HG03060 (cell line): ENCODE measurements at regions not wholly inside any gene's neighbourhood (a gene's known extent, or its start where the extent isn't known, plus 50 kb on each side); places are given as distances from the start of the nearest gene placed in this dataset.
A peak's percentile ranks its signal among the peaks of the same experiment; 100 is the strongest.

Experiments
- ATAC-seq: cut with Tn5 transposase; IDR thresholded peaks from one replicate; pipeline ENCODE4 v1.9.1; 2021; ENCODE audit warnings: low read depth, moderate number of reproducible peaks; ENCODE audit not compliant: unreplicated experiment

DNA sequence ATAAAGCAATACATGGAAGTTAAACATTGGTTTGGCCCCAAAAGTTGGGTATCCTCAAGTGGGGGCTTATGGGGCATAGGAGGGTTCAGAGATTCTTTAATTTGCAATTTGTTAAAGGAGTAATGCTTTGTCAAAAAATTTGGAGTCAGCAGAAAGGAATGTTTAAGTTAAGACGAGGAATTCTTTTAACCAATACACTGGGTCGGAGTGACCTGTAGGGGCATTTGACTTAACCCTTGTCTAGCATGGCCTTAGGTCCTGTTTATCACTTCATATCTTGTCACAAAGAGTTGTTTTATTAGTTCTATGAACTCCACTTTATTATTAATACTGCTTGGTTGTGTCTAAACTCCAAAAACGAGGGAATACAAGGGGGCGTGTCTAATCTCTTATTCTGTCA is 656.1 kb upstream of the RORB start:
- no peak for ATAC-seq

DNA sequence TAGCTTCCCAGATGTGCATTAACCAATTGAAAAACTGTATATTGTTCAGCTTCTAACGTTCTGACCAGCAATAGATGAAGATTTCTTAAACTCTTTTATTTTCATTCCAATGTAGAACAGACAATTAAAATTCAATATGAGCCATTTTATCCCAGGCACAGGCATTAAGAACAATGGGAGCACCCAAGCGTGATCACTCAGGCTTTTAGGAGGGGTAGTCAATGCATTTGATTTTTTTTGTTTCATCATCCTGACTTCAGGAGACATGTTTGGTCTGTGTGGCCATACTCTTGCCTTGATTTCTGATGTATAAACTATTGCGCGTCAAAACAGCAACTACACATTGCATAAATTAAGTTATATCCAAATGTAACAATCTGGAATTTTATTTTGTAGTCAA is 653.0 kb upstream of the RORB start:
- ATAC-seq, result no peak

DNA sequence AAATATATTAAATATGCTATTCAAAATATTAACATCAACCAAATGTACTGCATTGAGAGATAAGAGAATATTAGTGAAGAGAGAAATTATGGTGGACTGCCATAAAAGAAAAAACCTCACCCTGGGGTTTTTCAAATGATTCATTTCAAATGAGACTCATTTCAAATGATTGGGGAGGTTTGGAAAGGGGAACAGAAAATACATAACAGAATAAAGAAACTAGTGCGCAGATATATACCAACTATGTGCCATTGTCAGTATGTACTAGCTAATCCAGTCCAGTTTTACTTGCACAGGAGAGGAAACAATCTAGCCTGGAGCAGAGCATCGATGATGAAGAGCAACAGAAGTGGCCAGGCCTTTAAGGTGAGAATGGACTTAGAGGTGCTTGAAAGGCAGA is 651.6 kb upstream of the RORB start:
- peak; percentile 68 for ATAC-seq

DNA sequence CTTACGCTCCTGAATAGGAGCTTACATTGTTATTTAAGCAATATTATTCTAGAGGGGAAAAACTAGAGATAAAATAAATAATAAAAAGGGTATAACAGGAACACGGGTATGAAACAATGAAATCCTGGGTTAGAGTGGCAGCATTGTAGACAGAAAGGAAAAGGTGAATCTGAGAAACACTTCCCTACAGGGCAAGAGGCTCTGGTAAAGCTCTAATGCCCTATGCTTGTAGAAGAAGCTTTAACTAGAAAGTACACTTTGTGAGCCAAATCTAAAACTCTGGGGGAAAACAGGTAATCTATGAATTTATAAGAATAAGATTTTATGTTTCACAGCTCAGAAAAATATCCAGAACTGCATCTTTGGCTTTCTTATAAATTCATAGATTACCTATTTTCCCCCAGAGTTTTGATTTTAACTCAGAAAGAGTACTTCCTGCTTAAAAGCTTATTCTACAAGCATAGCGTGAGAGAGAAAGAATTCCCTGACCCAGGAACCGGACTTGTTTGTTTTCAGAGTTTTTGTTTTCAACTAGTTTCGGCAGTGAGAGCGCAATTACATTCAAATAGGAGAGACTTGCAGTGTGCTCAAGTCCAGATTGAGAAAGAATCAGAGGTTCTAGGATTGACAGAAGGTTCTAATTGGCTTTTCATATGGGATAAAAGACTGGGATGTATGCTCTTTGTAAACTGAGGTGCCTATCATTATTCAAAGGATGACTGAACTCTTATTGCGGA is 651.0 kb upstream of the RORB start:
- no peak for ATAC-seq

DNA sequence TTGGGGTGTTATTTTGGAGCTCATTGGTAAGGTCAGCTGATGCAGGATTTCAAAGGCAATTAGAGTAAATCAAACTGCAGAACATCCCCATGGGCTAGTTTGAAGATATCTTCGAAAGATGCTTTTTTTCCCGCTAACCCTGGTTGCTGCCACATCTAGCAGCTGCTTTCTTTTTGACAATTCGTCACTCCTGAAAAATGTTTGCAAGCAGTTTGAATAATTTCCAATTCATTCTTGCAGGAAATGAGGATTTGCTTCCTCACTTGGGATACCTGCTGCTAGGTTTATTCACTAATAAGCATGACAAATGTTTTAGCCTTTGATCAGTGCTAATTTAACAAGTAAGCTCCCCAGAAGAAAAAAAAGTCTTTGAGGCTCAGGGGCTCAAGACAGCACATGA is 649.6 kb upstream of the RORB start:
- ATAC-seq, result no peak

DNA sequence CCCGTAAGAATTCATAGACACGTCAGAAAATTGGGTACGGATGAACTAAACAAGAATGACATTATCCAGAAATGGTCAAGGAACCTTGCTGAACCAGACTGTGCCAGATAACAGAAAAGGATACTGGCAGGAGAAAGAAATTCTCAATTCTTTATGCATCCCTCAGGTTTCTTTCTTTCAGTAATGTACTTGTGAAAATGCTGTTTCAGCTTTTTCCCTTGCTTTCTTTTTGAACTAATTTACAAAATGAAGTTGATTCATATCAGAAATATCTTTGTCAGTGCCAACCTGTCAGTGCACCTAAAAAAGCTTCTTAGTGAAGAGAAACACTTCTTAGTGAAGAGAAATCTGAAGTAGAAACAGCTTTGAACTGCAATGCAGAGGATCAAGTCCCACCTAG is 643.6 kb upstream of the RORB start:
- no peak for ATAC-seq

DNA sequence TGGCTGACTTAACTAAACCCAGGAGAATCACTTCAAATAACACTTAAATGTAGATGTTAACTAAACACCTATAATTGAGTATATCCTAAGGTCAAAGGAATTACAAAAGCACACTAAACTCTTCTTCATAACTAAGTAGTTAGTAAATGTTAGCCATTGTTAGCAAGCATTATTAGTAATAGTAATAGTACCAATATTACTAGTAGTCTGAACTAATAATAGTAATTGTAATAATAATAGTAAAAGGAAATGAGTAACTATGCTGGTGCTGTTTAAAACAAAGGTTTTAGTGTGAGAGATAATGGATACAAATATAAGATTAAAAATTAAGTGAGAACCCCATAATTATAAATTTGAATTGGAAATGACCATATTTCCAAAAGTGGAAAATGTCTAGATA is 641.9 kb upstream of the RORB start:
- ATAC-seq, result no peak

DNA sequence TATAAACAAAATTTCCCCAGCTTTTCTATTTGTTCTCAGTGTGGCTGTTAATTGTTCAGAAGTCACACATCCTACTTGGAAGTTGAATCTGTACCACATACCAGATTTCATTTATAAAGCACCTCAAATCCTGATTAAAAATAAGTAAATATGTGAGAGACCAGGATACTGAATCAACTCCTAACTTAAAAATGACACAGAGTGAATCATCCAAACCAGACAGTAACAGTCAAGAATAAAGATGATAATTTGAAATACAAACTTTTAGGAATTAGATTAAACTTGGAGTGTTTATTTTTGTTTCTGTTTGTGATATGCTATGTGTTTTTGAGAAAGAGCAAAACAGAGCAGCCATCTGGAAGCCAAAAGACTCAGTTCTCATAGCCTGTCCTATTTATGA is 633.2 kb upstream of the RORB start:
- ATAC-seq, result no peak

DNA sequence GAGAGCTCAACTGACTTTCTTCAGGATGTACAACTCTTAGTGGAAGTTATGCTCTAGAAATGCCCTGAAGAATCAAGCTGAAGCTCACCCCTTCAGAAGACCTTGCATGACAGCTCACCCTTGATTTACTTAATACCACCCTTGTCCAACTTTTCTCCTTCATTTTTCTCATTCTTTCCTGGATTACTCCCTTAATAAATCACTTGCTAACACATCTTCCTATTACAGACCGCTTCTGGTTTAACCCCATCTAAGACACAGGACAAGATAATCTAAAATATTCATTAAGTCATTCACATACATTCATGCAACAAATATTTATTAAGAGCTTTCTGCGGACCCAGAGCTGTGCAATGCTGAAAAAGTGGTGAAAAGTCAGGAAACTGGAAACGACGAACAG is 630.7 kb upstream of the RORB start:
- ATAC-seq, result no peak

DNA sequence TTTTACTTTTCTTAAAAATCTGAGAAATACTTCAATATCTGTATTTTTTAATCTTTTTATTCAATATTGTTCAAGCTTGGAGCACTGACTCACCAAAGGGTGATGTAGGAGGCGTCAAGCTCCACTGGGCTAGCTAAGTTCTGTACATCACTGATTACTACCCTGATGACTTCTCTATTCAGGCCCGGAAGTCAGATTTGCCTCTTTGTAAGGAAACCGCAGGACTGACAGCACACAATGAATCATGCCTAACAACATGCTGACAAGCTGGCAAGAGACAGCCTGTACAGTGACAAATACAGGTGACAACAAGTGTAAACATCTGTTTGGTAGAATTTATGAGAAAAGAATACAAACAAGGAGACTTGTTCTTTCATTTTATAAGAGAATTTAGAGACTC is 627.9 kb upstream of the RORB start:
- peak; percentile 100 for ATAC-seq

DNA sequence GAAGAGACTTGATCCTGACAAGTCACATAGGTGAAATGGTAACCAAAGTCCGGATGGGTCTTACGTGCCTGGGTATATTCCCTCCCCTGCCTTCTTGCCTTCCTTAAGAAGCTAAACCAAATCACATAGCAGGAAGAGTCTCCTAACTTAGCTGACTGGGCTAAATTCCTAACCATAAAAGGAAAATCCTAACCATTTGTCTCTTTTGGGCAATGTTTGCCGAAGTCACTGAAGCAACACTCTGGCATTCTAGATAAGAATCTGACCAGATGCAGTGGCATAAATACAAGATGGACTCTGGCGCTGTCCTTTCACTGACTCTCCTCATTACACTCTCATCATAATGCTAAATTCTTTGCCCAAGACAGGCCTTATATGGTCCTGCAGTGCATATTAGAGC is 625.5 kb upstream of the RORB start:
- ATAC-seq, result no peak

DNA sequence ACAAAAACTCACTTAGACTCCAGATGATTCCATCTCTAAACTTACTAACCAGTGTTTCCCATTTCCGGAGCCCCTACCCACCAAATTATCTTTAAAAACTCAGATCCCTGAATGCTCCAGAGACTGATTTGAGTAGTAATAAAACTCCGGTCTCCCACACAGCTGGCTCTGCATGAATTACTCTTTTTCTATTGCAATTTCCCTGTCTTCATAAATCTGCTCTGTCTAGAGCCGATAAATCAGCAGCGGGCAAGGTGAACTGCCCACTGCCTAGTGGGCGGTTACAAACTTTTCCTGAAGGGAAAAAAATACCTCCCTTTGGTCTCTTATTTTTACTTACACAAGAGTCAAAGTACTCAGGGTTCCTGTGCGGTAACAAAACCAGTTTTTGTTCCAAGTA is 624.4 kb upstream of the RORB start:
- no peak for ATAC-seq

DNA sequence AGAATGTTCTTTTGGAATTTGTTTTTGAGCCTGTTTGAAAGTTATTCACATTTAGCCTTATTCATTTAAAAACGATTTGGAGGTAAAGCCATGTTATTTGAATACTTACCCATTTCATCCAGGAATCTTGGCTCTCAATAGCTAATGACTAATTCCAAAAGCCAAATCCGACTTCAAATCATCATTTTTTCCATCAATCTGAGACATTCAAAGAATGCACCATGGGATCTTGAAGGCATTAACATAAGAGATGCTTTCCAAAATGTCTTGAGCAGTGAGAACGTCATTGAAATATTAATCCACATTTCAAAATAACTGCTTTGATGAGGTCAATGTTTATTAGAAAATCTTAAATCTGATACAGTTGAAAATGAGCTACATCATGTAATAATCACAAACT is 617.0 kb upstream of the RORB start:
- ATAC-seq, result no peak

DNA sequence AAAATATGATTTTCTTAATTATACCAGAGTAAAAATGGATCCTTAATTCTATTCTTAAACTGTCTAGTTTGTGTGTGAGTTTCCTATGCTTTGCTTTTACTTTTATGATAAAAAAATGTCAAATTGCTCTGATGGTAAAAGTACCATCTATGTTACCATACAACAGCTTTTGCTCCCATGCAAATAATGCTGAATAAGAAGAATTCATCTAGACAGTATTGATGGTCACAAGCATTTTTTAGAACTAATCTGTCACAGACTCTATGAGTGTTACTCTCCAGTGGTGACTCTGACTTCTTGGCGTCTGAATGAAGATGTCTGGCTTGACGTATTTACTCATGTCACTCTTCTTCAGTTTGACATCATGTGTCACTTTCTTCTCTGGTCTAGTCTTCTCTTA is 608.1 kb upstream of the RORB start:
- ATAC-seq, result no peak

DNA sequence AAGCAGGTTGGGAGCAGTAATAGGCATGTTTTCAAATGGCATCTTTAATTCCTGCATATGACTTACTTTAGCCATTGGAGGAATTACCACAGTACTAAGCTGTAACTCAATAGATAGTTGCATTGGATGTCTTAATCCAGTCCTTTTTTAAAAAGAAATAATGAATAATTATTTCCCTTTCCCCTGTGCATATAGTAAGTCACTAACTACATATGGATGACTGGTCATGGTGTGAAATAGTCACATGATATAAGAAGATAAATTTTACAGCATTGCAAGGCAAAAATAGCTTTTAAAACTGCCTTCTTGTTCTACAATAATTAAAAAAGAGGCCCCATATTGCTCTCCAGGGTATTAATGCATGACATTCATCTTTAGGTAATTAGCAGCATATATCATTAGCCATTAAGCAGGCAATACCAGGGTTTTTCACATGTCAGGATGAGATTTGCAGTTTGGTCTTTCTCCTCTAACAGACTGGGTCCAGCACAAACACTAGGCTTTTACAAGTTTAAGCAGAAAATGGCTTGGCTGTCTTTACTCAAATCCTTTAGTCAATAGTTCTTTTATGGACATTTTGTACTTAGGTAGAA is 606.4 kb upstream of the RORB start:
- ATAC-seq, result no peak

DNA sequence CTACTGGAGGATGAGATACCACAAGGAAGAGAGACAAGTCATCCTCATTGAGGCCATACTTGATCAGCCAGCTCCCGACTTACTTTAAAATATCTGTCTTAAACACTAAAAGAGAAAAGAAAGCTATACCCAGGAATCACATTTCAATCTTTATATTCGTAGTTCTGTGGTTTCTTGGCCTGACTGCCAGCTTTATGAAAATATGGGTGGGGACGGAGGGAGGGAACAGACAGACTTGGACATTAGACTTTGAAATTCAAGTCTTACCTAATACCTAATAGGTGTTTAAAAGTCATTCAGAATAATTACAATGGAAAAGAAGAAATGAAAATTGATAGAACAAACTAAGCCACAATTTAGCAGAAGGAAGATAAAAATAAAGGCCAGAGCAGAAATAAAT is 604.8 kb upstream of the RORB start:
- ATAC-seq, result no peak

DNA sequence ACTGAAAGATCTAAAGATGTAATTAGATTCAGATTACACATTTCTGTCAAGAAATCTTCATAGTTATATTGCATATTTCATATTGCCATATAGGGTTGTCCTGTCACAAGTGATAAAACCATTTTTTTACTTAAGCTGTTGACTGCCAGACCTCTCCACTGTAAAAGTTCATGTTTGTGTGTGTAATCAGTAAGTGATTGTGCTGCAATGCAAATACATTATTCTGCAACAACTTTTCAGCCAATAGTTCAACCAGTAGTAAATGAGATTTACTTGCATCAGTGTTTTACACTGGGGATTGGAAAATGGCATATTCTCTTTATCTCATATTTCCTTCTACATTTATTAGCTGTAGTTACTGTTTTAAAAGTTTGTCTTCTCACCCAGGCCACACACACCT is 603.9 kb upstream of the RORB start:
- ATAC-seq, result no peak

DNA sequence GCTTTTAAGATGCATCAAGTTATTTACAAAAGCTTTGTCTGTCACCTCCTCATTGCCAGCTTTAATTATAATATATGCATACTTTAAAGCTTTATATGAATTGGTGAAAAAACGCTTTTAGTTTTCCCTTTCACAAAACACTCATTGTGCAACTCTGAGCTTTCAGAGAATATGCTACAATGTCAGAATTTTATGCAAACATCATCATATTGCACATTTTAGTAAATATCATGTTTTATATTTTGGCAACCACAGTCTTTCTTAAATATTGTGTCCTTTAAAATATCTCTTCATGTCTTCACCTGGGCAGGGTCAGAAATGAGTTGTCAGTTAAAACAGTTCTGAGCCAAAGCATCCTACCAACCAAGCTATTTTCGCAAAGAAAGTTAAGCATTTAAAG is 601.1 kb upstream of the RORB start:
- no peak for ATAC-seq

DNA sequence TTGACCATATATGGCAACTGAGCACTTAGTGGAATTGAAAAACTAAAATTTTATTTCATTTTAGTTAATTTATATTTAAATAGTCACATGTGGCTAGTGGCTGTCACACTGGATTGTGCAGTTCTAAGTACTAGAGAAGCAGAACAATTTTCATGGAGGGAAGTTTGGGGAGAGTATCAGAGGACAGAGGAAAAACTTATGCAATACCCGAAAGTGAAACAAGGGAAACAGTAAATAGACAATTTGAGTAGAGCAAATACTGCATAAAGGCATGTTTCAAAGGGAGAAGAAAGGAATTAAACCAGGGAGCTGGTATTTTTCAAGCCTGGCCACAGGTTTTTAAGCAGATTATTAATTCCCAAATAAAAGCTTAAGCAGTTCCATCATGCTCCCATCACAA is 590.5 kb upstream of the RORB start:
- ATAC-seq, result no peak

DNA sequence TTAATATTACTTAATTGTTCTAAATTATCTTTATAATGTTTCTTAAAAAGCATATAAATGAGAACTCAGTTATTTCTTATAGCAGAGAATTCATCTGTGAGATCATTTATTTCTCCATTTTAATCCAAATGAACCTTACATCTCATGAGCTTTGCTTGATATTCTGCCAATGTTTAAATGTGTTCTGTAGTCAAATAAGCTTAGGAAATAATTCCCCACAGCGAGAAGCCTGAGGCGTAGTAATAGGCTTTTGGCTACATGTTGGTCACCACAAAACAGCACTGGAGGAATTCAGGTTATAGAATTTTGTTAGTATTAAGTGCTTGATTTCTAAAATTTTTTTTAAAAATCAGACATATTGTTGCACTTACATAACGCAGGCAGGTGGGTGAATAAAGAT is 585.3 kb upstream of the RORB start:
- ATAC-seq, result no peak

DNA sequence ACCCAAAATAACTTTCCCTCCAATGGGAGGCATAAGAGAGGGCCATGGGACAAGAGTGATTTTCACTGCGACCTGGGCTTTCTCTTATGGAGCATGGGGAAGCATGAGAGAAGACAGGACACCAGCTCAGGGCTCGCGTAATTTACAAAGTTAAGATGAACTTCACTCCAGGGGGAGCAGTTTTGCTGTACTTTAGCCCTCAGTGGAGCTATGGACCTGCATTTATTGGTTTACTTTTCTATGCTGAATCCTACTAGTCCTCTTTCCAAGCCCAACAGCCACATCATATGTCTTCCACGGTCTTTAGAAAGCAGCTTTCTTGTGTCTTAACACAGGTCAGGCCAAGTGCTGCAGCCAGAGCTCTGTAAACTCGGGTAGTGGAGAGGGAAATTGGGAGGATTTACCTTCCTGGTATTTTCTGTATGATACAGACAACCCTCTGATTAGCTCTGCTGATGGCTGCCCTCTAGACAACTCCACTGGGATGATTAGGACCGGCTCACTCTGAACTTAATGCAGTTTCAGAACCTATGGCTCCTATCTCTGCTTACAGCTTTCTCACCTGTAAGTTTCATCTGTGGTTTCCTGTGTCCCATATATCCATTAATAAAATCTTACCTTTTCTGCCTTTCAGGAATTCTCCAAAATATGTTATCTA is 581.0 kb upstream of the RORB start:
- no peak for ATAC-seq

DNA sequence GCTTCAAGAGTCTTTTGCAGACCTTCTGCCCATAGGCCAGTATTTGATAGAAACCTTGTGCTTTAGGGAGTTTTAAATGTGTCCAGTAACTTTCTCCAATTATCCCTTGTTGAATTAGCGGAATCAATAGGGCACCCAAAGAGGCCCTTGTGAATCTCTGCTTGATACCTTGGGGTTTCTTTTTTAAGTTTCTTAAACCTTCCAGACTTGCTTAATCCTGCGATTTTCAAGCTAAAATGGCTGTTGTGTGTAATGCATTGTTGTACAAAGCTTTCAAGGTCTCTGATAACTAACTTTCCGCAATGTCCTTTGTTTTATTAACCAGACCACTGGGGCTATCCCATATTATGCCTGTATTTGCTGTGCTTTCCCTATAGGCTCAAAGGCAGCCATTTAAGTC is 577.4 kb upstream of the RORB start:
- no peak for ATAC-seq
